ENCODE measurements at regions not wholly inside any gene's neighbourhood (a gene's known extent, or its start where the extent isn't known, plus 50 kb on each side); places are given as distances from the start of the nearest gene placed in this dataset.
"Not testable (repeated sequence)": the region's sequence is repeated elsewhere in the genome, so short reads cannot be mapped to it uniquely, and the experiment has no call there.

GRCh38 chr10:94238006-94238617 is 124.6 kb downstream of the NOC3L start:
- DNase-seq, result no peak

DNA sequence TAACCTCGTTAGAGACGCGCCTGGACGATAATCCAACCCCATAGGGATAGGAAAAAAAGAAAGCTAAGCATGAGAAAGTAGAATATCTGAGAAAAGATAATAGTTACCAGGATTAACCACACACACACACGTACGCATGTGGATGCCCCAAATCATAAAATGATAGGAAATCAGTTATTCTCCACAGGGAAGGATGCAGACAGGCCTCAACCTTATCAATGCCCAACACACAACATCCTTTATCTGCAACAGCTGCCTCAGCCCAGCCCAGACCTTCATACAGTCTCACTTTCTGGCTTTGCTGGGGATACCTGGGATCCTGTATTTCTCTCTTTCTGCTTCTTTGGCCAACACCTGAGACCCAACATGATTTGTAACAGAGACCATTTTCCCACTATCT is 123.0 kb downstream of the NOC3L start:
- DNase-seq, result no peak

GRCh38 chr10:94240491-94240890 is 122.2 kb downstream of the NOC3L start:
- no peak for DNase-seq

GRCh38 chr10:94240901-94241300 is 121.8 kb downstream of the NOC3L start:
- DNase-seq, result no peak

DNA sequence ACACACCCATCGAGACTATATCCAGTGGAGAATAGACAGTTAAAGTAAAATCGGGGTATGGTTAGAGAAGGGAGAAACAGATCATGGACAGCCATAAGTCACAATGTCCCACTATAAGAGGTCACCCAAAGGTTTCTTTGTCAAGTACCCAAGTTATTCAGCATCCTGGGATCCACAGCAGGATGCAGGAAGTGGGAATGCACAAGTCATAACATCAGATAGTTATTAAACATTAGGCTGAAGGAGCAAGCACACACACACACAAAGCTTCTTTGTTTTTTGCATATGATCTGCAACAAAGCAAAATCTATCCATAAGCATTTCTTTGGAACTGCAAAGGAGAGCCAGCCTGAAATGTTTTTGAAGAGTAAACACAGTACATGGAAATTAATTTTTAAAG is 111.6 kb downstream of the NOC3L start:
- no peak for DNase-seq

- no peak for DNase-seq
These were observed 111.2 kb downstream of the NOC3L start for GRCh38 chr10:94251568-94251967.

- DNase-seq, result not testable (repeated sequence)
These were observed 105.3 kb downstream of the NOC3L start for GRCh38 chr10:94257407-94257806.

GRCh38 chr10:94260455-94260854 is 102.3 kb downstream of the NOC3L start:
- DNase-seq, result no peak

DNA sequence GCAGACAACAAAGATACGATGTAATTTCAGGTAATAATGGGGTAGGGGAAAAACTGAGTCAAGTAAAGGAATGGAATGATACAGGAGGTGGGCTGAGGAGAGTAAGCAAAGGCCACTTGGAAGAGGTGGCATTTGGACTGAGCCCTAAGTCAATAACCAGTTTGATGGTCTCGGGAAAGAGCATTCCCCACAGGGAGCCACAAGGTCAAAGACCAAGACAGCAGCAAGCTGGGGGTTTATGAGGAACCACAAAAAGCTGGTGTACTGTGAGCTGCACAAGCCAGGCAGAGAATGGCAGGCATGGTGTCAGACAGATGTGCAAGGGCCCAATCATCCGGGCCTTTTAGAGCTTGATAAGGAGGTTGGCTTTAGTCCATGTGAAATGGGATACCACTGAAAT is 98.7 kb downstream of the NOC3L start:
- no peak for DNase-seq

DNA sequence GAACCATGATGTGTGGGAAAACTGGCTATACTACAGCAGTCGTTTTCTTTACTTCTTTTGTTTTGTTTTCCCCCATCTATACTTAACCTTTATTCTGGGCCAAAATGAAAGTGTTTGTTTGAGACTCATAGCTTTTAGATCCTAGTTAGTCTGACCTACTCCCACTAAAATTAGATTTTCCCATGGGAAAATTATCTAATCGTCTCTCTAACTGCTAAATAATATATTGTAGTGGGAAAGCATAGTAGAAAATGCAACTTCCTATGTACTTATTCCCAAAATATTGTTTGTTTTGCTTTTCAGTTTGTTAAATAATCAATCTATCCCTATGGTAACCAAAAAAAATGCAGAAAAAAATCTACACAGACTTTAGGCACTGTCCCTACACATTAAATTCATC is 96.6 kb downstream of the NOC3L start:
- no peak for DNase-seq

GRCh38 chr10:94268652-94269051 is 94.1 kb downstream of the NOC3L start:
- DNase-seq, result no peak

GRCh38 chr10:94274142-94274787 is 88.5 kb downstream of the NOC3L start:
- peak in 1 of 2 experiments; percentile 6 for DNase-seq

DNA sequence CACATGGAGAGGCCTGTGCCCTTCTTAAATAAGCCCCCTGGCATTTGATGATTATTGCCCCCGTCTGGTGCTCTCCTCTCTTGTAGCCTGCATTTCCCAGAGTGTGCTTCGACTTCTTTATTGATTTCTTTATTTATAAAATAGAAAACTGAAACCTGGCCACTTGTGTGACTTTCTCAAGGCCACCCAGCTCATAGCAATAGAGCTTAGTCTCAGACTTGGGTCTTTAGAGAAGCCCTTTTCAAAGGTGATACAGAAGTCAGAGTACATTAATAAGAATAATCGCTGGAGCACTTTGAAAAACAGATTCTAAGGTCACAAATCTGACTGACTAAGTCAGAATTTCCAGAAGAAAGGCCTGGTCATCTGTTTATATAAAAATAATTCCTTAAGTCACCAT is 86.6 kb downstream of the NOC3L start:
- DNase-seq, result no peak

GRCh38 chr10:94277450-94277849 is 85.3 kb downstream of the NOC3L start:
- no peak for DNase-seq

GRCh38 chr10:94279835-94280709 is 82.7 kb downstream of the NOC3L start:
- peak; percentile 42 to 45 for DNase-seq

- no peak for DNase-seq
These were observed 81.1 kb downstream of the NOC3L start for GRCh38 chr10:94281654-94282053.

GRCh38 chr10:94282369-94282768 is 80.4 kb downstream of the NOC3L start:
- no peak for DNase-seq
